ENCODE measurements at regions not wholly inside any gene's neighbourhood (a gene's known extent, or its start where the extent isn't known, plus 50 kb on each side); places are given as distances from the start of the nearest gene placed in this dataset.

- H3K27me3 ChIP-seq (ENCODE audit: control insufficient read depth in 5 of 5, insufficient read depth in 4 of 5, low read length in 5 of 5) = no peaks in the 10 kb centered on the region
These were observed 815.8 kb downstream of the BCL11B start for GRCh38 chr14:98456231-98456630.

GRCh38 chr14:98458702-98459101 lies 813.3 kb downstream of the BCL11B start:
- Histone ChIP-seq H3K27me3 (ENCODE audit: control insufficient read depth in 5 of 5, insufficient read depth in 4 of 5, low read length in 5 of 5) (no peaks in the 10 kb centered on the region), H3K9ac (ENCODE audit: low read length in 5 of 5) (no peak overlapping the region), H3K9me3 (ENCODE audit: control insufficient read depth in 5 of 5, low read length in 5 of 5) (no peaks in the 10 kb centered on the region), H3K36me3 (ENCODE audit: control insufficient read depth in 5 of 5, insufficient read depth in 5 of 5, low read length in 5 of 5) (no peaks in the 10 kb centered on the region), H3K4me3 (ENCODE audit: low read depth in 1 of 5, low read length in 5 of 5) (no peak overlapping the region), H3K4me1 (ENCODE audit: control insufficient read depth in 5 of 5, insufficient read depth in 5 of 5, low read length in 5 of 5) (no peaks in the 10 kb centered on the region), H3K27ac (ENCODE audit: low read depth, low read length) (no peak overlapping the region)

More at GRCh38 chr14:98456231-98456630, 815.8 kb downstream of the BCL11B start:
- Histone ChIP-seq H3K9me3 (ENCODE audit: control insufficient read depth in 5 of 5, low read length in 5 of 5) (peaks cover 0 to 3% (median 0%) of the 10 kb centered on the region in 5 donors), H3K36me3 (ENCODE audit: control insufficient read depth in 5 of 5, insufficient read depth in 5 of 5, low read length in 5 of 5) (no peaks in the 10 kb centered on the region), H3K4me1 (ENCODE audit: control insufficient read depth in 5 of 5, insufficient read depth in 5 of 5, low read length in 5 of 5) (no peaks in the 10 kb centered on the region), H3K27ac (ENCODE audit: low read depth, low read length) (no peak overlapping the region), H3K4me3 (ENCODE audit: low read depth in 1 of 5, low read length in 5 of 5) (no peak overlapping the region), H3K9ac (ENCODE audit: low read length in 5 of 5) (no peak overlapping the region)

- no peaks in the 10 kb centered on the region for H3K36me3 ChIP-seq (ENCODE audit: control insufficient read depth in 5 of 5, insufficient read depth in 5 of 5, low read length in 5 of 5)
- H3K27me3 ChIP-seq (ENCODE audit: control insufficient read depth in 5 of 5, insufficient read depth in 4 of 5, low read length in 5 of 5) = peaks cover 0 to 4% (median 0%) of the 10 kb centered on the region in 5 donors
- H3K9ac ChIP-seq (ENCODE audit: low read length in 5 of 5) = no peak overlapping the region
- H3K9me3 ChIP-seq (ENCODE audit: control insufficient read depth in 5 of 5, low read length in 5 of 5) = peaks cover 0 to 2% (median 0%) of the 10 kb centered on the region in 5 donors
- H3K4me3 ChIP-seq (ENCODE audit: low read depth in 1 of 5, low read length in 5 of 5) = no peak overlapping the region
- no peaks in the 10 kb centered on the region for H3K4me1 ChIP-seq (ENCODE audit: control insufficient read depth in 5 of 5, insufficient read depth in 5 of 5, low read length in 5 of 5)
- no peak overlapping the region for H3K27ac ChIP-seq (ENCODE audit: low read depth, low read length)
These were observed 809.1 kb downstream of the BCL11B start for GRCh38 chr14:98462908-98463307.

DNA sequence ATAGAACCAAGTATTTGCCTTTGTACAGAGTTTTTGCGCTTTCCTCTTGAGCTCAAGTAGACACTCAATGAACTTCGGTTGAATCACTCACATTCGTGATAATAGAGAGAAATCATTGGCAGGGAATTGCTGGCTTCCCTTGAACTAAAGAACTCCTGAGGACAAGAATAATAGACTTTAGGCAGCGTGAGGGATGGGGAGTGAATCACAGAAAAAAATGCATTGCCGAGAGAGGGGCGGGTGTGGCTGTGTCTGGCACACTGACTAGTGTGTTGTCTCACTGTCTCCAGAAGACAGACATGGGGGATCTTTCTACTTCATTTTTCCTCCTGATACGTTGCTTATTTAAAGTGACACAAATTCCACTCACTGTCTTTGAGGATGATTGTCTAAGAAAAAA lies 805.2 kb downstream of the BCL11B start:
- Histone ChIP-seq H3K9ac (ENCODE audit: low read length in 5 of 5) (no peak overlapping the region), H3K9me3 (ENCODE audit: control insufficient read depth in 5 of 5, low read length in 5 of 5) (peaks cover 0 to 2% (median 0%) of the 10 kb centered on the region in 5 donors), H3K4me3 (ENCODE audit: low read depth in 1 of 5, low read length in 5 of 5) (no peak overlapping the region), H3K27ac (ENCODE audit: low read depth, low read length) (no peak overlapping the region), H3K36me3 (ENCODE audit: control insufficient read depth in 5 of 5, insufficient read depth in 5 of 5, low read length in 5 of 5) (no peaks in the 10 kb centered on the region), H3K4me1 (ENCODE audit: control insufficient read depth in 5 of 5, insufficient read depth in 5 of 5, low read length in 5 of 5) (no peaks in the 10 kb centered on the region), H3K27me3 (ENCODE audit: control insufficient read depth in 5 of 5, insufficient read depth in 4 of 5, low read length in 5 of 5) (peaks cover 0 to 5% (median 0%) of the 10 kb centered on the region in 5 donors)

GRCh38 chr14:98470663-98471062 lies 801.3 kb downstream of the BCL11B start:
- H3K27ac ChIP-seq (ENCODE audit: low read depth, low read length) = no peak overlapping the region
- H3K27me3 ChIP-seq (ENCODE audit: control insufficient read depth in 5 of 5, insufficient read depth in 4 of 5, low read length in 5 of 5) = peaks cover 0 to 5% (median 0%) of the 10 kb centered on the region in 5 donors
- peaks cover 0 to 2% (median 0%) of the 10 kb centered on the region in 5 donors for H3K9me3 ChIP-seq (ENCODE audit: control insufficient read depth in 5 of 5, low read length in 5 of 5)
- peaks cover 0 to 5% (median 0%) of the 10 kb centered on the region in 5 donors for H3K36me3 ChIP-seq (ENCODE audit: control insufficient read depth in 5 of 5, insufficient read depth in 5 of 5, low read length in 5 of 5)
- no peak overlapping the region for H3K4me3 ChIP-seq (ENCODE audit: low read depth in 1 of 5, low read length in 5 of 5)
- no peak overlapping the region for H3K9ac ChIP-seq (ENCODE audit: low read length in 5 of 5)
- no peaks in the 10 kb centered on the region for H3K4me1 ChIP-seq (ENCODE audit: control insufficient read depth in 5 of 5, insufficient read depth in 5 of 5, low read length in 5 of 5)

- Histone ChIP-seq H3K27me3 (ENCODE audit: control insufficient read depth in 5 of 5, insufficient read depth in 4 of 5, low read length in 5 of 5) (no peaks in the 10 kb centered on the region), H3K4me1 (ENCODE audit: control insufficient read depth in 5 of 5, insufficient read depth in 5 of 5, low read length in 5 of 5) (no peaks in the 10 kb centered on the region), H3K27ac (ENCODE audit: low read depth, low read length) (no peak overlapping the region), H3K4me3 (ENCODE audit: low read depth in 1 of 5, low read length in 5 of 5) (no peak overlapping the region), H3K9ac (ENCODE audit: low read length in 5 of 5) (no peak overlapping the region), H3K36me3 (ENCODE audit: control insufficient read depth in 5 of 5, insufficient read depth in 5 of 5, low read length in 5 of 5) (peaks cover 0 to 5% (median 0%) of the 10 kb centered on the region in 5 donors), H3K9me3 (ENCODE audit: control insufficient read depth in 5 of 5, low read length in 5 of 5) (peaks cover 0 to 6% (median 0%) of the 10 kb centered on the region in 5 donors)
These were observed 797.1 kb downstream of the BCL11B start for GRCh38 chr14:98474900-98475299.

- peaks cover 0 to 7% (median 0%) of the 10 kb centered on the region in 5 donors for H3K9me3 ChIP-seq (ENCODE audit: control insufficient read depth in 5 of 5, low read length in 5 of 5)
- H3K27ac ChIP-seq (ENCODE audit: low read depth, low read length) = no peak overlapping the region
- no peak overlapping the region for H3K9ac ChIP-seq (ENCODE audit: low read length in 5 of 5)
- H3K4me1 ChIP-seq (ENCODE audit: control insufficient read depth in 5 of 5, insufficient read depth in 5 of 5, low read length in 5 of 5) = no peaks in the 10 kb centered on the region
- no peaks in the 10 kb centered on the region for H3K27me3 ChIP-seq (ENCODE audit: control insufficient read depth in 5 of 5, insufficient read depth in 4 of 5, low read length in 5 of 5)
- no peaks in the 10 kb centered on the region for H3K36me3 ChIP-seq (ENCODE audit: control insufficient read depth in 5 of 5, insufficient read depth in 5 of 5, low read length in 5 of 5)
- H3K4me3 ChIP-seq (ENCODE audit: low read depth in 1 of 5, low read length in 5 of 5) = no peak overlapping the region
These were observed 794.1 kb downstream of the BCL11B start for GRCh38 chr14:98477935-98478334.

GRCh38 chr14:98489115-98489514 lies 782.9 kb downstream of the BCL11B start:
- H3K4me3 ChIP-seq (ENCODE audit: low read depth in 1 of 5, low read length in 5 of 5) = no peak overlapping the region
- no peaks in the 10 kb centered on the region for H3K4me1 ChIP-seq (ENCODE audit: control insufficient read depth in 5 of 5, insufficient read depth in 5 of 5, low read length in 5 of 5)
- no peaks in the 10 kb centered on the region for H3K27me3 ChIP-seq (ENCODE audit: control insufficient read depth in 5 of 5, insufficient read depth in 4 of 5, low read length in 5 of 5)
- no peaks in the 10 kb centered on the region for H3K36me3 ChIP-seq (ENCODE audit: control insufficient read depth in 5 of 5, insufficient read depth in 5 of 5, low read length in 5 of 5)
- no peak overlapping the region for H3K27ac ChIP-seq (ENCODE audit: low read depth, low read length)
- H3K9me3 ChIP-seq (ENCODE audit: control insufficient read depth in 5 of 5, low read length in 5 of 5) = peaks cover 0 to 7% (median 3%) of the 10 kb centered on the region in 5 donors
- no peak overlapping the region for H3K9ac ChIP-seq (ENCODE audit: low read length in 5 of 5)

- Histone ChIP-seq H3K4me1 (ENCODE audit: control insufficient read depth in 5 of 5, insufficient read depth in 5 of 5, low read length in 5 of 5) (no peaks in the 10 kb centered on the region), H3K9me3 (ENCODE audit: control insufficient read depth in 5 of 5, low read length in 5 of 5) (no peaks in the 10 kb centered on the region), H3K27me3 (ENCODE audit: control insufficient read depth in 5 of 5, insufficient read depth in 4 of 5, low read length in 5 of 5) (peaks cover 0 to 3% (median 0%) of the 10 kb centered on the region in 5 donors), H3K36me3 (ENCODE audit: control insufficient read depth in 5 of 5, insufficient read depth in 5 of 5, low read length in 5 of 5) (no peaks in the 10 kb centered on the region), H3K27ac (ENCODE audit: low read depth, low read length) (no peak overlapping the region), H3K4me3 (ENCODE audit: low read depth in 1 of 5, low read length in 5 of 5) (no peak overlapping the region), H3K9ac (ENCODE audit: low read length in 5 of 5) (no peak overlapping the region)
These were observed 777.4 kb downstream of the BCL11B start for GRCh38 chr14:98494582-98494981.

DNA sequence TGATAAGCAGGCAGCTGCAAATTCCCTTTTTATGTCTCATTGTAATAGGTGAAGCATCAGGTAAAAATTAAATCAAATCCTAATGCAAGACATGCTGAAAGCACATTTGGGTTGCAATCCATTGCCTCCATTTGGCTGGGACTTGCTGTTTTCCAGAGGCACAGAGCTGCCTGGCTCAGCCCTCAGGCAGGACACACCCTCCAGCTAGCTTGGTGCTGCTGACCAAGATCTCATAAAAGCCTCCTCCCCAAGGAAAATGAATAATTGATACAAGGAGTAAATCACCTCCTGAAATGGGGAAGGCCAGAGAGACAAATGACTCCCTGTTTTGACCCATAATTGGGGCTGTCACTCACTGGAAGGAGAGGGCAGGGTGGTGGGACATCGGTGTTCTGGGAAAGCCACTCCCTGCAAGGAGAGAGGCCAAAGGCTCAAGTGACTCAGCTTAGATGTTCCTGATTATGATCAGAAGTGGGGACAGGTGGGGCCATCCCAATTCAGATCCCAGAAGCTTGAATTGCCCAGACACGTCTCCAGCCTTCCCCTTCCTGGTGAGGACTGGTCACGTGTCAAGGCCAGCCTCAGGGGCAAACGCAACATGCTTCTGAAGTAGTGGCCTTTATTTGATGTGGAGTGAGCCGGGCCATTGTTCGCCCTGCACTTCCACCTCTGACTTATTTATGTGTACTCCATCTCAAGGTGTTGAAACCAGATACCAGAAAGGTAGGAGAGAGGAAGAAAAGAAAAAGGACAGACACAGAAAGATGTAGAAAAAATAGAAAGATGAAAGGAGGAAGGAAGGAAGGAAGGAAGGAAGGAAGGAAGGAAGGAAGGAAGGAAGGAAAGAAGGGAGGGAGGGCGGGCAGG lies 773.7 kb downstream of the BCL11B start:
- no peaks in the 10 kb centered on the region for H3K36me3 ChIP-seq (ENCODE audit: control insufficient read depth in 5 of 5, insufficient read depth in 5 of 5, low read length in 5 of 5)
- H3K4me3 ChIP-seq (ENCODE audit: low read depth in 1 of 5, low read length in 5 of 5) = no peak overlapping the region
- no peak overlapping the region for H3K9ac ChIP-seq (ENCODE audit: low read length in 5 of 5)
- H3K4me1 ChIP-seq (ENCODE audit: control insufficient read depth in 5 of 5, insufficient read depth in 5 of 5, low read length in 5 of 5) = no peaks in the 10 kb centered on the region
- peaks cover 0 to 3% (median 0%) of the 10 kb centered on the region in 5 donors for H3K27me3 ChIP-seq (ENCODE audit: control insufficient read depth in 5 of 5, insufficient read depth in 4 of 5, low read length in 5 of 5)
- no peaks in the 10 kb centered on the region for H3K9me3 ChIP-seq (ENCODE audit: control insufficient read depth in 5 of 5, low read length in 5 of 5)
- no peak overlapping the region for H3K27ac ChIP-seq (ENCODE audit: low read depth, low read length)

All from subcutaneous abdominal adipose tissue (tissue), 5 donors.